NCI-H2029 (cell line): ENCODE measurements at regions not wholly inside any gene's neighbourhood (a gene's known extent, or its start where the extent isn't known, plus 50 kb on each side); places are given as distances from the start of the nearest gene placed in this dataset.
"Not testable (repeated sequence)": the region's sequence is repeated elsewhere in the genome, so short reads cannot be mapped to it uniquely, and the experiment has no call there.

Source experiments
- DNase-seq: peaks from one replicate; lab custom pipeline; 2025; lab: John Stamatoyannopoulos, UW

DNA sequence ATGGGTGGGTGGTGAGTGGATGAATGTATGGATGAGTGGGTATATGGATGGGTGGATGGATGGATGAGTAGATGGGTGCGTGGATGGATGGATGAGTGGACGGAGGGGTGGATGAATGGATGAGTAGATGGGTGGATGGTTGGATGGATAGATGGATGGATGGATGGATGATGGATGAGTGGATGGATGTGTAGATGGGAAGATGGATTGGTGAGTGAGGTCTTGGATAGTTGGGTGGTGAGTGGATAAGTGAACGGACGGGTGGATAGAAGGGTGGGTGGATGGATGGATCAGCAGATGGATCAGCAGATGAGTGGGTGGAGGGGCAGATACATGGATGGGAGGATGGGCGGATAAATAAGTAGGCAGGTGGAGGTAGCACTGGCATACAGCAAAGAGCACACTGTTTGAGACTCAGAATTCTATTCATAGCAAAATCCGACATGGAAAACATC is 163.5 kb downstream of the C9orf50 start:
- no peak for DNase-seq

DNA sequence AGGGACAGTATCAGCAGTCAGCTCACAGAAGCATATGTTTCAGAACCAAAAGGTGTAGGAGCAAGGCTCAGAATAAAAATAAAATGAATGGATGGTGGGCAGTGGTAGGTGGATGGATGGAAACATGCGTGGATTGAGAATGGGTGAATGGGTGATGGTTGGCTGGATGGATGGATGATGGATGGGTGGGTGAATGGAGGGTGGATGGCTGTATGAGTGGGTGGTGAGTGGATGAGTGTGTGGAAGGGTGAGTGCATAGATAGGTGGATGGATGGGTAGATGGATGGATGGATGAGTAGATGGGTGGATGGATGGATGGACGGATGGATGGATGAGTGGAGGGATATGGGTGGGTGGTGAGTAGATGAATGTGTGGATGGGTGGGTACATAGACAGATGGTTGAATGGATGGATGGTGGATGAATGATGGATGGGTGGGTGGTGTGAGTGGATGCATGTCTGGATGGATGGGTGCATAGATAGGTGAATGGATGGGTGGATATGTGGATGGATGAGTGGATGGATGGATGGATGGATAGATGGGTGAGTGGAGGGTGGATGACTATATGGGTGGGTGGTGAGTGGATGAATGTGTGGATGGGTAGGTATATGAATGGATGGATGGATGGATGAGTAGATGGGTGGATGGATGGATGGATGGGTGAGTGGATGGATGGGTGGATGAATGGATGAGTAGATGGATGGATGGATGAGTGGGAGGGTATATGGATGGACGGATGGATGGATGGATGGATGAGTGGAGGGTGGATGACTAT is 164.2 kb downstream of the C9orf50 start:
- DNase-seq, result no peak

GRCh38 chr9:129455151-129455995 is 165.5 kb downstream of the C9orf50 start:
- DNase-seq, result no peak

- DNase-seq, result no peak
Measured at GRCh38 chr9:129454467-129455067, 166.3 kb downstream of the C9orf50 start.

- no peak for DNase-seq
Measured at GRCh38 chr9:129453734-129454133, 167.2 kb downstream of the C9orf50 start.

- DNase-seq, result no peak
Measured at GRCh38 chr9:129451669-129452068, 169.2 kb downstream of the C9orf50 start.

DNA sequence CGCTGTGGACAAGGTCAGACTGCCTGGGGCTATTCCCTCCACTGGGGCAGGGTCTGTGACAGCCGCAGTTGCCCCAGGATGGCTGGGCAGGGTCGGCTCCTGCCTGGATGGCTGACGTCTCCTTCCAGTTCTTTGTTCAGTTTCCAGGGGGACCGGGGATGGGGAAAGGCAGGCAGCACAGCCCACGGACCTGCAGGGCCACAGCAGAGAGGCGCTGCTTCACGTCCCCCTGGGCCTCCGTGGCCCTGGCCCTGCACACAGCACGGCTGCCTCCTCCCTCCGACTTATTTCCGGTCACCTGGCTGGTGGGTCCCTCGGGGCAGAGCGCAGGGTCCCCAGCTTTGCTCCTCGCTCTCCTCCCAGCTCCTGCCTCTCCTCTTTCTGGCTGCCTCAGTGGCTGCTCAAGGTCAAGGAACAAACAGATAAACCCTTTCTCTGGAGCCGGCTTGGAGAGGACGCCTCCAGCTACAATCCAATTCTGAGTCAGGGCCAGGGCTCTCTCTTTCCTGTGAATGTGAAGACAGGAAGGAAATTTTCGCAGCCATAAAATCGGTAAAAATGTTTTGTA is 169.7 kb downstream of the C9orf50 start:
- DNase-seq, result no peak

GRCh38 chr9:129449066-129449465 is 171.8 kb downstream of the C9orf50 start:
- no peak for DNase-seq

DNA sequence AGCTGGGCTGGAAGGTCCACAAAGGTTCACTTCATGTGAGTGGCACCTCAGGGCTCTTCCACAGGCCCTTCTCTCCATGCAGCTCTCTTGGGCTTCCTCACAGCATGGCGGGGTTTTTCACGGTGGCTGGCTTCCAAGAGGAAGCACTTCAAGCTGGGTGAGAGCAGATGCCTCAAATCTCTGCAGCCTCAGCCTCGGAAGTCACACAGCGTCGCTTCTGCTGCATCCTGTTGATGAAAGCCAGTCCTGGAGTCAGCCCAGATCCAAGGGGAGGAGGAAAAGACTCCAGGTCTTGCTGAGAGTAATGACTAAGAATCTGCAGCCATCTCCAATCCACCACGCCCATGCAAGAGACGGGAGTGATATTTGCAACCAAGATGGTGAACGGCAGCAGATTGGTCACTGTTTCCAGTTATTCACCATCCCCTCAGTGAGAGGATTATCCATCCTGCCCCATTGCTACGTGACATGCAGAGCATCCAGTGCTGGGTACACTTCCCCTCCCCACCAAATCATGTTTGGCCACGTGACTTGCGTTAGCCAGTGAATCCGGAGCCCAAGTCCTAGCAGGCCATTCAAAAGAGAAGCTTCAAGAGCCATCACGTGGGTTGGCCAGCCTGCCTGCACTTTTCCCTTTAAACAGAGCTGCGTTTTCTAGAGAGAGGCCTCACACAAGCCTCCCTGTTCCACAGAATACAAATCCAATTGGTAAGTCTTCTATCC is 173.9 kb downstream of the C9orf50 start:
- DNase-seq, result peak; percentile 40

GRCh38 chr9:129445794-129446306 is 175.1 kb downstream of the C9orf50 start:
- DNase-seq, result no peak

DNA sequence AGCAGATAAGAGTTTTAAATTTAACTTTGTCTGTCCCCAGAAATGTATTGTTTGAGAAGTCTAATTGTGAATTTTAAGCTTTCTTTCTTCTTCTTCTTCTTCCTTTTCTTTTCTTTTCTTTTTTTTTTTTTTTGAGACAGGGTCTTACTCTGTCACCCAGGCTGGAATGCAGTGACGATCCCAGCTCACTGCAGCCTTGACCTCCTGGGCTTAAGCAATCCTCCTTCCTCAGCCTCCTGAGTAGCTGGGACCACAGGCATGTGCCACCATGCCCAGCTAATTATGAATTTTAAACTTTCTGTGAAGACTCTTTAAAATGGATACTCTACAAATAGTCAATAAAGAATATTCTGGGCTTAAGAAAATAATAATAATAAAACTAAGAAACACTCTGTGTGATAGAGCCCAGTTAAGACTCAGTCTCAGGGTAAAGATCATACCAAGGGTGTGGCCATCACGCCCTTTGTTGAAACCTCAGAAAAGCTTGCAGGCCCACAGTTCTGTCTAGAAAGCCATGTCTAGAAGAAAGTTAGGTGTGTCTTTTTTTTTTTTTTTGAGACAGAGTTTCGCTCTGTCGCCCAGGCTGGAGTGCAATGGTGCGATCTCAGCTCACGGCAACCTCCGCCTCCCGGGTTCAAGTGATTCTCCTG is 177.3 kb downstream of the C9orf50 start:
- DNase-seq, result not testable (repeated sequence)

- DNase-seq, result no peak
Measured at GRCh38 chr9:129442803-129443511, 177.9 kb downstream of the C9orf50 start.

- no peak for DNase-seq
Measured at GRCh38 chr9:129441852-129442251, 179.0 kb downstream of the C9orf50 start.

GRCh38 chr9:129440435-129441186 is 180.3 kb downstream of the C9orf50 start:
- DNase-seq, result no peak

- DNase-seq, result no peak
Measured at GRCh38 chr9:129439242-129439641, 181.7 kb downstream of the C9orf50 start.

GRCh38 chr9:129437626-129438323 is 183.1 kb downstream of the C9orf50 start:
- DNase-seq, result no peak

- no peak for DNase-seq
Measured at GRCh38 chr9:129436751-129437625, 183.9 kb downstream of the C9orf50 start.
